IMR-90 (cell line): ENCODE measurements at regions not wholly inside any gene's neighbourhood (a gene's known extent, or its start where the extent isn't known, plus 50 kb on each side); places are given as distances from the start of the nearest gene placed in this dataset.

ENCODE experiments used
- POLR2A ChIP-seq: IDR thresholded peaks from 2 replicates; pipeline ENCODE4 v1.6.1; 2012; ENCODE audit warnings: mild to moderate bottlenecking, low read depth, low read length
- RFX5 ChIP-seq: IDR thresholded peaks from 2 replicates; pipeline ENCODE4 v1.8.0; 2012; ENCODE audit warnings: low read depth, mild to moderate bottlenecking, low read length, moderate library complexity
- TF ChIP-seq, protein P1 (sequence below): fragments of 150-350 bp; IDR thresholded peaks from 2 replicates; pipeline ENCODE4 v1.6.1; 2016; ENCODE audit warnings: low read depth, mild to moderate bottlenecking, low read length, moderate library complexity, borderline replicate concordance
- TF ChIP-seq, protein P2 (sequence below): fragments of 150-350 bp; IDR thresholded peaks from 2 replicates; pipeline ENCODE4 v1.6.1; 2017; ENCODE audit warnings: mild to moderate bottlenecking, antibody characterized with exemption, low read length, low read depth

DNA sequence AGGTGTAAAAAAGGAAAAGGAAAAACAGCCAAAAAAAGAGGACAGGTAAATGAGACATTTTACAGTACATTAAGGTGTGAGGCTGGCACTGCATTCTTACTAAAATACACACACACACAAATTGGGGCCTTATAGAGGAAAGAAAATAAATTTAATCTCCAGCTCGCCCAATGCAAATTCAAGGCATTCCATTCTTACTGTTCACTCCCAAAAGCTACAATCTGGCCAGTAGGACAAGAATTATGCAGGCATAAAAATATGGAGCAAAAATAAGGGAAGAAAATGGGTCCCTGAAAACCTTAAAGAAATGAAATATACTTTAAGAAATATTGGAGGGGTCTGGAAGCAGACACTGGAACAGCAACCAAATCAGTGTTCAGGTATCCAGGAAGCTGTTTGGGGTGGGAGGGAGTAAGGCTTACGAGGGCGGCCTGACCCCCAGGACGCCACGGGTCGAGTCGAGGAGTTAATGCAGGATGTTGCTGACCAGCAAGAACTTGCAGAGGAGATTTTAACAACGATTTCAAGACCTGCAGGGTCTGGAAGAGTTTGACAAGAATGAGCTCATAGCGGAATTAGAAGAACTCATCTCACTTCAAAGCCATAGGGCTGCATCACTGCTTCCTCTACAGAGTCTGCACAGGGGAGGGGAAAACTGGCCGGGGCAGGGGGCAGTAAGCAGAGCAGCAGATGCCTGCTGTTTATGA is 245.5 kb downstream of the TBL1XR1 start (continued):
- TF ChIP-seq, protein P1, sequence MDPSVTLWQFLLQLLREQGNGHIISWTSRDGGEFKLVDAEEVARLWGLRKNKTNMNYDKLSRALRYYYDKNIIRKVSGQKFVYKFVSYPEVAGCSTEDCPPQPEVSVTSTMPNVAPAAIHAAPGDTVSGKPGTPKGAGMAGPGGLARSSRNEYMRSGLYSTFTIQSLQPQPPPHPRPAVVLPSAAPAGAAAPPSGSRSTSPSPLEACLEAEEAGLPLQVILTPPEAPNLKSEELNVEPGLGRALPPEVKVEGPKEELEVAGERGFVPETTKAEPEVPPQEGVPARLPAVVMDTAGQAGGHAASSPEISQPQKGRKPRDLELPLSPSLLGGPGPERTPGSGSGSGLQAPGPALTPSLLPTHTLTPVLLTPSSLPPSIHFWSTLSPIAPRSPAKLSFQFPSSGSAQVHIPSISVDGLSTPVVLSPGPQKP: no peak
- TF ChIP-seq POLR2A: no peak
- TF ChIP-seq, protein P2, sequence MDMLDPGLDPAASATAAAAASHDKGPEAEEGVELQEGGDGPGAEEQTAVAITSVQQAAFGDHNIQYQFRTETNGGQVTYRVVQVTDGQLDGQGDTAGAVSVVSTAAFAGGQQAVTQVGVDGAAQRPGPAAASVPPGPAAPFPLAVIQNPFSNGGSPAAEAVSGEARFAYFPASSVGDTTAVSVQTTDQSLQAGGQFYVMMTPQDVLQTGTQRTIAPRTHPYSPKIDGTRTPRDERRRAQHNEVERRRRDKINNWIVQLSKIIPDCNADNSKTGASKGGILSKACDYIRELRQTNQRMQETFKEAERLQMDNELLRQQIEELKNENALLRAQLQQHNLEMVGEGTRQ: no peak
- TF ChIP-seq RFX5: no peak
